IPS DF 4.7 (cell line): ENCODE measurements at regions not wholly inside any gene's neighbourhood (a gene's known extent, or its start where the extent isn't known, plus 50 kb on each side); places are given as distances from the start of the nearest gene placed in this dataset.

ENCODE experiments used
- DNase-seq: peaks from one replicate; pipeline ENCODE4 v3.0.0-alpha.2; 2013; ENCODE audit warnings: low spot score; ENCODE audit errors: extremely low read depth

- DNase-seq: no peak
Observed at GRCh38 chr22:49046546-49047361, 780.9 kb downstream of the BRD1 start.

- DNase-seq: no peak
Observed at GRCh38 chr22:49046000-49046545, 781.6 kb downstream of the BRD1 start.

- DNase-seq: no peak
Observed at GRCh38 chr22:49045276-49045675, 782.4 kb downstream of the BRD1 start.

GRCh38 chr22:49044776-49045175 is 782.9 kb downstream of the BRD1 start:
- no peak for DNase-seq

GRCh38 chr22:49044091-49044490 is 783.6 kb downstream of the BRD1 start:
- no peak for DNase-seq

GRCh38 chr22:49042877-49043859 is 784.5 kb downstream of the BRD1 start:
- DNase-seq: no peak

- DNase-seq: no peak
Observed at GRCh38 chr22:49042066-49042465, 785.6 kb downstream of the BRD1 start.

- DNase-seq: no peak
Observed at GRCh38 chr22:49040754-49041467, 786.8 kb downstream of the BRD1 start.

- no peak for DNase-seq
Observed at GRCh38 chr22:49040111-49040510, 787.6 kb downstream of the BRD1 start.

GRCh38 chr22:49039625-49040024 is 788.0 kb downstream of the BRD1 start:
- no peak for DNase-seq

- no peak for DNase-seq
Observed at GRCh38 chr22:49037701-49038245, 789.9 kb downstream of the BRD1 start.

- no peak for DNase-seq
Observed at GRCh38 chr22:49036513-49036912, 791.2 kb downstream of the BRD1 start.

GRCh38 chr22:49035818-49036457 is 791.7 kb downstream of the BRD1 start:
- no peak for DNase-seq

GRCh38 chr22:49034836-49035817 is 792.5 kb downstream of the BRD1 start:
- DNase-seq: no peak

GRCh38 chr22:49033616-49034015 is 794.1 kb downstream of the BRD1 start:
- no peak for DNase-seq

GRCh38 chr22:49032821-49033220 is 794.9 kb downstream of the BRD1 start:
- DNase-seq: no peak

- no peak for DNase-seq
Observed at GRCh38 chr22:49031746-49032330, 795.8 kb downstream of the BRD1 start.

GRCh38 chr22:49028111-49028510 is 799.6 kb downstream of the BRD1 start:
- no peak for DNase-seq

- DNase-seq: no peak
Observed at GRCh38 chr22:49027368-49027670, 800.4 kb downstream of the BRD1 start.
